GM21526 (cell line): ENCODE measurements at regions not wholly inside any gene's neighbourhood (a gene's known extent, or its start where the extent isn't known, plus 50 kb on each side); places are given as distances from the start of the nearest gene placed in this dataset.

Experiments
- ATAC-seq: cut with Tn5 transposase; IDR thresholded peaks from one replicate; pipeline ENCODE4 v1.9.1; 2021; ENCODE audit warnings: moderate library complexity; ENCODE audit not compliant: unreplicated experiment, low FRiP score

- no peak for ATAC-seq
Measured at GRCh38 chr12:17278946-17279345, 673.0 kb upstream of the LMO3 start.

GRCh38 chr12:17276196-17276595 lies 670.2 kb upstream of the LMO3 start:
- no peak for ATAC-seq

- ATAC-seq = no peak
Measured at GRCh38 chr12:17266856-17267255, 660.9 kb upstream of the LMO3 start.

DNA sequence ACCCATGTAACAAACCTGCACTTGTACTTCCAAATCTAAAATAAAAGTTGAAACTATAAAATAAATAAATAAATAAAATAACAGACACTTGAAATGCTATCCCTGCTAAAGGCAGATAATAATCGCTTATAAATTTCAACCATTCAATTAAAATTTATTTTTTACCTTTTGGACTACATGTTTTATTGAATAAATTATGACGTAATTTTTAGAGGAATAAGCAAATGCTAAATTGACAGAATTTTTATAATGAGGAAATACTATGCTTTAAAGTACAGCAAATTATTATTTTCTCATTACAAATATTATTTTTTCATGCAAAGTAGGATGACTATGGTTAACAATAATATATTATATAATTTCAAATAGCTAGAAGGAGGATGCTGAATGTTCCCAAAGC lies 658.6 kb upstream of the LMO3 start:
- ATAC-seq = no peak

- ATAC-seq = no peak
Measured at GRCh38 chr12:17239874-17240273, 633.9 kb upstream of the LMO3 start.

DNA sequence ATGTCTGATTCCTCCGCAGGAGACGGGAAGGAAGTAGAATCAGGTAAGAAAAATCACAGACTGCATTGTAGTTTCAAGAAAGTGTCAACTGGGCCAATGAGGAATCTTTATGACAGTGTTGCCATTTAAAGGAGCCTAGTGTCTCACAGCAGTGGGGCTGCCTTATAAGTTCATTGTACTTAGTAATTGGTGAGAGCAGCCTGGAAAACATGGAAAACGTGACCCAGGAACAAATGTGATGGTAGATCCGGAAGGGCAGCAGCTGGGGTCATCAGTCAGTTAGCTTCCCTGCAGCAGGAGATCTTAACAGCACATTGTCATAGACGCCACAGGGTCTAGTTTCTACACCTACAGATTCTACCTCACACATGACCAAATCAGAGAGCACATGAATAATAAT lies 630.0 kb upstream of the LMO3 start:
- no peak for ATAC-seq

DNA sequence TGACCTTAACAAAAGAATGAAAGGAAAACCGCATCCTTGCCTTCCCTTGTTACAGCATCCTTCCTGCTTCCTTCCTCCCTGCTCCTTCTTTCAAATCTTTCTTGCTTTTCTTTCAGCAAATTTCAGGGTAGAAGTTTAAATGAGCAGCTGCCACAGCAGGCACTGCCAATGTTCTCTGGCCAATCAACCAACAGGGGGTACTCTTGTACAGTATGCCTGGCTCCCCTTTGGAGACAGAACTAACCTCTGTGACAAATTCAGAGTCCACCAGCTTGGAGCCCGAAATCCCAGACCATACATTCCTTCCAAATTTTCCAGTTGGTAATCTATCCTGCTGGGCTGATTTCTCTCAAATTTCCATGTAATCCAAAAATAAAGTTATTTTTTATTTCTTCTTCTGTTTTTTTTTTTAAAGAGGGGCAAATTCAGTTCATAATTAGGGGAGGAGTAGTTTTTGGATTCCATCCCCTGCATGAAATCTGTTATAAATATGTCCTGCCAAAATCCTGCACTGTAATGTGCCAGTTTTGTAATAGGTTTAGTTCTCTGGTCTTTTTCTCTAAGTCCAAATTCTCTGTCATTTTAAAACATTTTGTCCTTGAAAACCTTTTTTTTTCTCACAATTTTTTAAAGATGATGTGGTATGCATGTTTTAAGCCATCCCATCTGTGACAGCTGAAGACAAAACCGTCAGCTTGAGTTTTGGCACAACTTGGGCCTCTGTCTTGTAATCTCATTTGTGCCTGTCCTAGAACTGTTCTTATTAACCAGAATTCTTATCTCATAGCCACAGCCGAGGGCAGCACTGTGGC lies 610.0 kb upstream of the LMO3 start:
- ATAC-seq = no peak

DNA sequence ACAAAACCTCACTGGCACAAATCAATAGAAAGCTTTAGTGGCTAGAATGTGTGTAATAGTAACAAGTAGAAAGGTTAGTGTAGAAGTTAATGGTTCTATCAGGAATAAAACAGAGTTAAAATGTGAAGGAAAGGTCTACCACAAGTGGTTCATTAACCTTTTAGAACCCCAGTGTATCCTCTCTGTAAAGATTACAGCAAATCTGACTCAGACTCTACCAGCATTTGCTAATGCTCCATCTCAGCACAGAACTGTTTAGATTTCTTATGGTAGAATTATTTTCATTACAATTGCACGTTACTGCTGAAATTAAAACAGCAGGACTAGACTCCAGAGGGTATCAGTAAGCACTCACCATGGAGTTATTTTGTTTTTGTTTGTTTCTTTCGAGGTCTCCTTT lies 609.0 kb upstream of the LMO3 start:
- no peak for ATAC-seq

GRCh38 chr12:17206553-17206952 lies 600.6 kb upstream of the LMO3 start:
- ATAC-seq = no peak

GRCh38 chr12:17204289-17205054 lies 598.5 kb upstream of the LMO3 start:
- no peak for ATAC-seq

- no peak for ATAC-seq
Measured at GRCh38 chr12:17203497-17203896, 597.5 kb upstream of the LMO3 start.

DNA sequence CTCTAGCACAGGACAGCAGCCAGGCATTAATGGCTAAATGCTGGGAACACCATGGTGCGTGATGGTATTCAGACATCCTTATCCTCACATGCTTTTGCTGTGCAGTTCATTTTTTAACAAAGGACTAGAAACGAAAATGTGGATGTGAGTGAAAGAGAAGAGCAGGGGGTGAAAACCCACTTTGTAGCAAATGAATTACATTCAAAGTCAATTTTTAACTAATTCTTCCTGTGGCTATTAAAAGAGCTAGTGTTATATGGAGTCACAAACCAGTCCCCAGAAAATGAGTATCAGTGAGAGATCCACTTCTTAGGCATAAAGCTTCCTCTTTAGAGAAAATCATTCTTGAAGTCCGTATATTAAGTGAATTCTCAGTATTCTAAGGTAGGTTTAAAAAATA lies 592.0 kb upstream of the LMO3 start:
- no peak for ATAC-seq

GRCh38 chr12:17192721-17193120 lies 586.8 kb upstream of the LMO3 start:
- no peak for ATAC-seq

DNA sequence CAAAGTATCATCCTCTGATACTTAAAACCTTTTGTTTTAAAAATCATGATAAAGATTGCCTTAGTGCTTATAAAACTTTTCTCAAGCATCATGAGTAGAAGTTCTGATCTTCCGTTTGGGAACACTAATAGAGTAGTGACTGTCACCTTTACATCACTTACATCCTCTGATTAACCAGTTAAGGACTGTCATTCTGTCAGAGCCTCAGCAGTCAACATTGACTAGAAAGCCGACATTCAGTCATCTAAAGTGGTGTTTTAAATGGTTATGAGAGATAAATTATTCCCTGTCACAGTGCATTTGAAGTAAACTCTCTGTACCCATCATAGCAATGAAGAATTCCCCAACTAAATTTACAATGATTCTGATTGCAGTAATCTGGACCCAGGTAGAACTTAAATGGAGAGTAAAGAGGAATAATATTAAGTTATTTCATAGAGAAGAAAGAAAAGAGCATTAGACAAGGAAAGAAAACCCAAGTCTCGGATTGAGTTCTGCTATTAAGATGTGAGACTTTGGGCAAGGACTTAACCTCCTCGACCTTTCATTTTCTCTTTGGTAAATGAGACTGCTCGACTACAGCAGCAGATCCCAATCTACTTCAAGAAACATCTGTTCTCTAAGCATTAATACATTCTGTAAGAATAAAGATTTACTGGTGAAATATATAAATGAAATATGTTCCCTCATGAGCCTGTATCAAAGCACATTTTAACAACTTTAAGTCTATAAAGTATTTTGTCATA lies 563.9 kb upstream of the LMO3 start:
- ATAC-seq = no peak

DNA sequence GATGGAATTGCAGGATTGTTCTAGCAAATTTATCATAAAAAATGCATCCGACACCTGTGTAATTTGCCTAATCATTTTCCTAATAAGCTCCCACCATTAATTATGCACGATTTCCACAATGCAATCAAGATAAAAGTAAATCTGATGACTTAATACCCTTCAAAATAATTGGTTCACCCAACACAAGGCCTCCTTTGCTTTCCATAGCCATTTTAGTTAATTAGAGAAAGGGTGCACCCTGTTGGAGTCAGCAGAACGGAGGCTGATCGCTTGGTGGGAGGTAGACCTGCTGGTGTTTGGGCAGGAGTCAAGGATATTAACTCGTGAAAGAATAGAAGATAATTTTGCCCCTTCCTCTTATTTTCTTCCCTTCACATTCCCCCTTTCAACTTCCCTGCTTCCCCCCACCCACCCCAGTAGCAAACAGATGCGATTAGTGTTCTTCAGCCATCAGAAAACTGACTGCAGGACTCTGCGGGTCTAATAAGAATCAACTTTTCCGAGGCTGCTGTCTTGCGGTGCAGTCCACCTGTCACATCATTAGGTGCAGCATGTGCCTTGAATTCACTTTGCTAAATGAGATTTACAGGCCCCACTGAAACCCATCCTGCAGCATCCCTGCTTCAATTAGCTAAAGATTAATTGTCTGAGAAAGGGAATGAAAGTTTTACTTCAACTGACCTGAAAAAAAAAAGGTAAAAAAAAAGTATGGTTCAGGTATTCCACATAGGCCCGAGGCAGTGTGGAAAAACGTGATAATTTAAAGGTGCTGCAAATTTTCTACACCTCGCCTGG lies 553.7 kb upstream of the LMO3 start:
- ATAC-seq = no peak

- ATAC-seq = no peak
Measured at GRCh38 chr12:17158201-17158600, 552.2 kb upstream of the LMO3 start.

DNA sequence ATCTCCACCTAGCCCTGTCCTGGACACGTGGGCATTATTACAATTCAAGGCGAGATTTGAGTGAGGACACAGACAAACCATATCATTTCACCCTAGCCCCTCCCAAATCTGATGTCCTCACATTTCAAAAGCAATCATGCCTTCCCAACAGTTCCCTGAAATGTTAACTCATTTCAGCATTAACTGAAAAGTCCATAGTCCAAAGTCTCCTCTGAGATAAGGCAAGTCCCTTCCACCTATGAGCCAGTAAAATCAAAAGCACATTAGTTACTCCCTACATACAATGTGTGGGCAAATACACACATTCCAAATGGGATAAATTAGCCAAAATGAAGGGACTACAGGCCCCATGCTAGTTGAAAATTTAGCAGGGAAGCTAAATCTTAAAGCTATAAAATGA lies 546.0 kb upstream of the LMO3 start:
- no peak for ATAC-seq

DNA sequence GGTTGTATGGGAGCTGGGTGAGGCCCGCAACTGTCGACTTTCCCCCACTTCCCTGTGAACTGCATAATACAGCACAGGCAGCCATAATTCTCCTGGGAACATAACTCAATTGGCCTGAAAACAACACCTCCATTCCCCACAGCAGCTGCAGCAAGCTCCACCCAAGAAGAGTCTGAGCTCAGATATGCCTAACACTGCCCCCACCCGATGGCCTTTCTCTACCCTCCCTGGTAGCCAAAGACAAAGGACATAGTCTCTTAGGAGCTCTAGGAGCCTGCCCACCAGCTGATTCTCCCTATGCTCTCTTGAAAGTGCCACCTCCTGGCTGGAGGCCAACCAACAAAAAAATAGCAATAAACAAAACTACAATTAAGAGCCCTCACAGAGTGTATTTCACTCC lies 542.7 kb upstream of the LMO3 start:
- no peak for ATAC-seq

DNA sequence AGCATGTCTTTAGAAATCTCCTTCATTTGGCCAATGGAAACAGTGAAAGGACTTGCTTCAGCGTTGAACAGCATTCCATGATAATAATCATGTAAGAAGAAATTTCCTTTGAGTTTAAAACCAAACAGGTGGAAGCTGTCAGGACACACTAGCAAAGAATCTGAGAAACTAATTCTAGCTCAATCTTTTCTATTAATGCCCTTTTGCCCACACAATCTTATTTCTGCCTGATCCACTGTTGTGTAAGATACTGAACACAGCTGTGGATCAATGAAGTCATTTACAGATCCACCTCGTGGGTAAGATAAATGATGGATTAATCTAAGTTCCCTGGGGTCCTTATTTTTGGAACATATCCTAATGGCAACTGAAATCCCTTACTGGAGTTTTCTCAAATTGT lies 536.9 kb upstream of the LMO3 start:
- ATAC-seq = no peak

GRCh38 chr12:17139931-17140330 lies 534.0 kb upstream of the LMO3 start:
- no peak for ATAC-seq

DNA sequence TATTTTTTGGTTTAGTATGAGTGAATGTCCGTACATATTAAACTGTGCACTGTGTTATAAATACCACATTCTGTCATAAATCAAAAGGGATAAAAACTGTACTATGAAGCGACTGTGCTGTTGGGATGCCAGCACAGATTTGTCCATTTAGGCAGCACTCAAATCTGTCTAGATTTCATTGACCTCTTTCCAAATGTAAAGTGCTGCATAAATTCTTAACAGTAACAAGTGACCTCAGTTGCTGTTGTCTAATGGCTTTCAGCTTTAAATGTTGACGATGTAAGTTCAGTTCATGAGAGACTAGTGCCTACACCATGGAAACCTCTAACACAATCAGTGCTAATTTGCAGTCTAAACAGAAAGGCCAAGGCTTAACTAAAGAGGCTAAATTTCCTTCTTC lies 531.4 kb upstream of the LMO3 start:
- ATAC-seq = no peak
